Spinal cord (tissue), 9 donors: ENCODE measurements at regions not wholly inside any gene's neighbourhood (a gene's known extent, or its start where the extent isn't known, plus 50 kb on each side); places are given as distances from the start of the nearest gene placed in this dataset.
"Not testable (repeated sequence)": the region's sequence is repeated elsewhere in the genome, so short reads cannot be mapped to it uniquely, and the experiment has no call there.

ENCODE experiments used
- DNase-seq, 6 donors: peaks; one replicate each; pipeline versions ENCODE4 v3.0.0 to v3.0.0-alpha.2; 2013 to 2015; ENCODE audit warnings: low spot score in 6 of 6, low read depth in 4 of 6
- H3K27ac ChIP-seq: one replicate; pipeline ENCODE4 v1.5.1; 2013; ENCODE audit warnings: low read depth, low read length, control low read depth
- H3K27me3 ChIP-seq: one replicate; pipeline ENCODE4 v1.6.1; 2013; ENCODE audit warnings: low read length; ENCODE audit not compliant: control insufficient read depth, insufficient read depth
- H3K36me3 ChIP-seq: one replicate; pipeline ENCODE4 v1.6.1; 2013; ENCODE audit warnings: low read length; ENCODE audit not compliant: control insufficient read depth, insufficient read depth
- H3K4me1 ChIP-seq: one replicate; pipeline ENCODE4 v1.6.1; 2013; ENCODE audit warnings: low read length; ENCODE audit not compliant: control insufficient read depth, insufficient read depth
- H3K4me3 ChIP-seq: one replicate; pipeline ENCODE4 v1.5.1; 2013; ENCODE audit warnings: low read depth, low read length, control low read depth
- H3K9me3 ChIP-seq: one replicate; pipeline ENCODE4 v1.6.1; 2013; ENCODE audit warnings: low read length; ENCODE audit not compliant: control insufficient read depth, insufficient read depth
- WGBS: methylation state at CpG from one replicate; pipeline ENCODE4 v1.1.5; 2013; ENCODE audit warnings: missing lambda C conversion rate; ENCODE audit not compliant: insufficient coverage; 5-methylcytosine and 5-hydroxymethylcytosine counted together
- donor health status: healthy.

- no peaks in the 10 kb centered on the region for H3K9me3 ChIP-seq
- DNase-seq, result peak in 1 of 6 donors; percentile 53
- H3K4me1 ChIP-seq, result no peaks in the 10 kb centered on the region
- H3K4me3 ChIP-seq, result no peak overlapping the region
- no peaks in the 10 kb centered on the region for H3K36me3 ChIP-seq
- no CpG with 5 or more reads among the region's 2 CpGs for WGBS
- no peak overlapping the region for H3K27ac ChIP-seq
- no peaks in the 10 kb centered on the region for H3K27me3 ChIP-seq
Measured at GRCh38 chr3:150133293-150133692, 162.6 kb upstream of the PFN2 start.

- 64% methylated on average over 2 of the region's 6 CpGs for WGBS
- no peaks in the 10 kb centered on the region for H3K36me3 ChIP-seq
- no peaks in the 10 kb centered on the region for H3K9me3 ChIP-seq
- H3K27me3 ChIP-seq, result no peaks in the 10 kb centered on the region
- no peak overlapping the region for H3K27ac ChIP-seq
- H3K4me1 ChIP-seq, result no peaks in the 10 kb centered on the region
- no peak for DNase-seq
- no peak overlapping the region for H3K4me3 ChIP-seq
Measured at GRCh38 chr3:150132101-150132749, 161.5 kb upstream of the PFN2 start.

GRCh38 chr3:150131663-150132062 lies 161.0 kb upstream of the PFN2 start:
- DNase-seq, result no peak
- H3K27me3 ChIP-seq, result no peaks in the 10 kb centered on the region
- H3K9me3 ChIP-seq, result no peaks in the 10 kb centered on the region
- H3K4me3 ChIP-seq, result no peak overlapping the region
- no peaks in the 10 kb centered on the region for H3K4me1 ChIP-seq
- H3K27ac ChIP-seq, result no peak overlapping the region
- H3K36me3 ChIP-seq, result no peaks in the 10 kb centered on the region
- WGBS, result 82% methylated on average over 2 of the region's 3 CpGs

- no peaks in the 10 kb centered on the region for H3K4me1 ChIP-seq
- H3K4me3 ChIP-seq, result no peak overlapping the region
- H3K9me3 ChIP-seq, result no peaks in the 10 kb centered on the region
- no peaks in the 10 kb centered on the region for H3K36me3 ChIP-seq
- WGBS, result 72% methylated on average over 4 of the region's 5 CpGs
- no peaks in the 10 kb centered on the region for H3K27me3 ChIP-seq
- H3K27ac ChIP-seq, result no peak overlapping the region
- no peak for DNase-seq
Measured at GRCh38 chr3:150130404-150131100, 159.9 kb upstream of the PFN2 start.

DNA sequence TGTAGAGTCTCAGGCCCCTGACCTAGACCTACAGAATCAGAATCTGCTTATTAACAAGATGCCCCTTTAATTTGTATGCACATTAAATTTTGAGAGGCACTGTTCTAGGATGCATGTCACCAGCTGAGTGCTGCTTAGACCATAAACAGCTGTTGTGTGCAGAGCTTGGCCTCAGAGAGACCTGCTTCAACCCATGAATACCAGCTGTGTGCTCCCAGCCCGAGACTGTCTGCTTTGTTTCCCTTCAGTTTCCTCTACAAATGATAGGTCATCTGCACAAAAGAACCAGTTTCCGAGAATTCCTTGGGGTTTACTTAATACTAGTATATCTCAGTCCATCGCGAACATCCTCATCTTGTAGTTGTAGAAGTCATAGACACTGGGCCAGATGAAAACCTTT lies 158.5 kb upstream of the PFN2 start:
- Histone ChIP-seq H3K9me3 (no peaks in the 10 kb centered on the region), H3K27me3 (no peaks in the 10 kb centered on the region), H3K4me3 (no peak overlapping the region), H3K36me3 (no peaks in the 10 kb centered on the region), H3K27ac (no peak overlapping the region), H3K4me1 (no peaks in the 10 kb centered on the region)
- WGBS, result 83% methylated on average over 1 of the region's 4 CpGs
- DNase-seq, result peak in 1 of 6 donors; percentile 14

GRCh38 chr3:150128126-150128525 lies 157.4 kb upstream of the PFN2 start:
- Histone ChIP-seq H3K36me3 (no peaks in the 10 kb centered on the region), H3K9me3 (no peaks in the 10 kb centered on the region), H3K4me3 (no peak overlapping the region), H3K4me1 (no peaks in the 10 kb centered on the region), H3K27ac (no peak overlapping the region), H3K27me3 (no peaks in the 10 kb centered on the region)
- 53% methylated on average over 3 of the region's 3 CpGs for WGBS
- no peak for DNase-seq

DNA sequence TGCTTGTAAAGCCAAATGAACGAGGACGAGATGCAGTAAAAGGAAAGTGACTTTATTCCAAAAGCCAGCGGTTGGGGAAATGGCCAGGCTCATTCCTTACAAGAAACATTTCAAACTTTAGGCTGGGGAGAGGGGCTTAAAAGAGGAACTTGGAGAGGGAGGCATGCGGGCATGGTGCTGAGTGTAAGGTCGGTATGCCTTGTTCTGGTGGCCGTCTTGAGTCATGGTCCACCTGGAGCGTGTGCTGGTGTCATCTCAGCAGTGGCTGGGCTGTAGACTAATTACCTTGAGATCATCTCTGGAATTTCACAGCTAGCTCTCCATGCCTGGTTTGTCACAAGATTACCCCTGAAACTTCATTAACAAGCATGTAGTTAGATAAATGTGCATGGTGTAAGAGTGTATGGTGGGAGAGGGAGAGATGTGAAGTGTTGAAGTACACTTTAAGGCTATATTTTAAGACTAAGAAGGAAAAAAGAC lies 156.4 kb upstream of the PFN2 start:
- Histone ChIP-seq H3K36me3 (no peaks in the 10 kb centered on the region), H3K27ac (no peak overlapping the region), H3K4me1 (no peaks in the 10 kb centered on the region), H3K4me3 (no peak overlapping the region), H3K27me3 (no peaks in the 10 kb centered on the region), H3K9me3 (no peaks in the 10 kb centered on the region)
- no peak for DNase-seq
- 77% methylated on average over 5 of the region's 7 CpGs for whole genome bisulfite sequencing

- H3K36me3 ChIP-seq, result no peaks in the 10 kb centered on the region
- no peaks in the 10 kb centered on the region for H3K4me1 ChIP-seq
- 83% methylated on average over 1 of the region's 2 CpGs for WGBS
- no peaks in the 10 kb centered on the region for H3K9me3 ChIP-seq
- no peak overlapping the region for H3K4me3 ChIP-seq
- no peak for DNase-seq
- no peak overlapping the region for H3K27ac ChIP-seq
- no peaks in the 10 kb centered on the region for H3K27me3 ChIP-seq
Measured at GRCh38 chr3:150124142-150124541, 153.4 kb upstream of the PFN2 start.

DNA sequence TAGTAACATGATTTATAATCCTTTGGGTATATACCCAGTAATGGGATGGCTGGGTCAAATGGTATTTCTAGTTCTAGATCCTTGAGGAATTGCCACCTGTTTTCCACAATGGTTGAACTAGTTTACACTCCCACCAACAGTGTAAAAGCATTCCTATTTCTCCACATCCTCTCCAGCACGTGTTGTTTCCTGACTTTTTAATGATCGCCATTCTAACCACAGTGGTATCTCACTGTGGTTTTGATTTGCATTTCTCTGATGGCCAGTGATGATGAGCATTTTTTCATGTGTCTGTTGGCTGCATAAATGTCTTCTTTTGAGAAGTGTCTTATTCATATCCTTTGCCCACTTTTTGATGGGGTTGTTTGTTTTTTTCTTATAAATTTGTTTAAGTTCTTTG lies 152.6 kb upstream of the PFN2 start:
- not testable (repeated sequence) for DNase-seq, H3K4me3 ChIP-seq, H3K27ac ChIP-seq, H3K36me3 ChIP-seq, H3K9me3 ChIP-seq, H3K27me3 ChIP-seq, H3K4me1 ChIP-seq
- WGBS, result no CpG with 5 or more reads among the region's 2 CpGs

DNA sequence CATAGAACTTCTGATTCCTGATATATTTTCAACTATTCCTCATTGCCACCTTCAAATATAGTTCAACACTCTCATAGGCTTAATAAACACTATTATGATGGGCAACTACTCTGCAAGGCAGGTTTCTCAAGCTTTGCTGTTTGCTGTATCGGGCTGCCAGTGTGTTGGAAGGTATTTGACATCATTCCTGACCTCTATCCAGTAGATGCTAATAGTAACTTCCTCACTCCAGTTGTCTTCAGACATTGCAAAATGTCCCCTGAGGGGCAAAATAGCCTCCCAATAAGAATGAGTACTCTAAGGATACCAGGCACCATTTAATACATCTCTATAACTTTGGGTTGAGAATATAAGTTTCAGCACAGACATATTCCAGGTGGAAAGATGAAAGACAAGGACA lies 147.5 kb upstream of the PFN2 start:
- no peak for DNase-seq
- no peaks in the 10 kb centered on the region for H3K4me1 ChIP-seq
- WGBS, result no CpG with 5 or more reads among the region's 1 CpG

More for the DNA sequence above, 147.5 kb upstream of the PFN2 start:
- no peaks in the 10 kb centered on the region for H3K27me3 ChIP-seq
- H3K9me3 ChIP-seq, result no peaks in the 10 kb centered on the region
- no peaks in the 10 kb centered on the region for H3K36me3 ChIP-seq
- H3K27ac ChIP-seq, result no peak overlapping the region
- H3K4me3 ChIP-seq, result no peak overlapping the region
